K562 (cell line): ENCODE measurements at regions not wholly inside any gene's neighbourhood (a gene's known extent, or its start where the extent isn't known, plus 50 kb on each side); places are given as distances from the start of the nearest gene placed in this dataset.

Experiments
- ATAC-seq: fragments of 200-7000 bp; cut with Tn5 transposase; 3 replicates; pipeline ENCODE4 v1.9.1; 2020; ENCODE audit warnings: moderate library complexity
- BruUV-seq: library from RNA; stranded (reverse); fragments of 400-500 nt; replicated peaks from 2 replicates; lab custom pipeline; 2021; lab: Mats Ljungman, UMichigan
- CTCF ChIA-PET: fragments of 300-600 bp; formaldehyde crosslinking; extraction: SDS; loops from one replicate; lab custom pipeline; 2021; ENCODE audit warnings: low intra/inter-chr PET ratio; lab: Yijun Ruan, JAX
- POLR2A ChIA-PET: fragments of 300-600, 350-650 bp; sonication (Branson Sonifier 250); formaldehyde crosslinking; extraction: SDS; loops from one replicate; lab custom pipeline; 2021; ENCODE audit warnings: antibody characterized with exemption, inconsistent platforms; lab: Yijun Ruan, JAX
- DNase-seq, 4 experiments: peaks; one replicate each; pipeline versions ENCODE4 v3.0.0 to v3.0.0-alpha.2; 2011 to 2018; ENCODE audit warnings: low spot score in 3 of 4, mixed read lengths in 3 of 4; ENCODE audit errors: extremely low read depth in 1 of 4
- FAIRE-seq: peaks from 2 replicates; lab custom pipeline; 2011; peaks lifted over from hg19 to GRCh38; lab: Jason Lieb, UNC
- H2AFZ ChIP-seq: 2 replicates; pipeline ENCODE4 v1.6.0; 2011; ENCODE audit warnings: low read depth, low read length, control low read depth, inconsistent platforms
- H3K27ac ChIP-seq: fragments of 200-600 bp; 3 replicates; pipeline ENCODE4 v1.8.0; 2011; ENCODE audit warnings: low read depth, mild to moderate bottlenecking, control low read depth, inconsistent platforms, low read length, moderate library complexity, mixed read lengths; ENCODE audit errors: extremely low read depth
- H3K27me3 ChIP-seq, 2 experiments: fragments of 300-600 bp in 1 of 2; 2 replicates in 1 of 2; 3 replicates in 1 of 2; pipeline versions ENCODE4 v1.6.0 to v1.8.0; 2011; ENCODE audit warnings: inconsistent platforms in 2 of 2, low read length in 2 of 2, mild to moderate bottlenecking in 1 of 2, mixed read lengths in 1 of 2, moderate library complexity in 1 of 2; ENCODE audit not compliant: control insufficient read depth in 2 of 2, insufficient read depth in 2 of 2
- H3K36me3 ChIP-seq: fragments of 300-600 bp; 3 replicates; pipeline ENCODE4 v1.8.0; 2011; ENCODE audit warnings: mild to moderate bottlenecking, low read length, inconsistent platforms; ENCODE audit not compliant: control insufficient read depth, insufficient read depth
- H3K4me1 ChIP-seq, 2 experiments: fragments of 200-600 bp in 1 of 2; replicated peaks in 1 of 2; 2 replicates in 1 of 2; 3 replicates in 1 of 2; pipeline versions ENCODE4 v1.5.1 to v1.8.0; 2011; ENCODE audit warnings: inconsistent platforms in 2 of 2, low read length in 2 of 2, mild to moderate bottlenecking in 1 of 2, mixed read lengths in 1 of 2, moderate library complexity in 1 of 2; ENCODE audit not compliant: control insufficient read depth in 2 of 2, insufficient read depth in 2 of 2
- H3K4me2 ChIP-seq: 2 replicates; pipeline ENCODE4 v1.6.1; 2011; ENCODE audit warnings: low read length, control low read depth, inconsistent platforms, mixed read lengths; ENCODE audit not compliant: insufficient read depth
- H3K4me3 ChIP-seq: fragments of 200-600 bp; sonication (generic), shearing (Covaris generic); 2 replicates; pipeline ENCODE4 v1.5.1; 2016; ENCODE audit warnings: control low read depth, inconsistent platforms
- H3K79me2 ChIP-seq: fragments of 200-600 bp; 3 replicates; pipeline ENCODE4 v1.8.0; 2011; ENCODE audit warnings: low read length, inconsistent platforms; ENCODE audit not compliant: control insufficient read depth, insufficient read depth
- H3K9ac ChIP-seq, 2 experiments: 2 replicates each; pipeline versions ENCODE4 v1.6.0 to v1.6.1; 2011; ENCODE audit warnings: low read depth in 2 of 2, low read length in 2 of 2, control low read depth in 1 of 2, inconsistent platforms in 1 of 2, mild to moderate bottlenecking in 1 of 2, mixed read lengths in 1 of 2; ENCODE audit not compliant: insufficient read depth in 1 of 2
- H3K9me1 ChIP-seq: one replicate; pipeline ENCODE4 v1.6.0; 2011; ENCODE audit warnings: inconsistent platforms, mild to moderate bottlenecking, low read length, moderate library complexity; ENCODE audit not compliant: control insufficient read depth, insufficient read depth
- H3K9me3 ChIP-seq: replicated peaks from 2 replicates; pipeline ENCODE4 v1.5.1; 2011; ENCODE audit warnings: low read depth, low read length, inconsistent platforms; ENCODE audit not compliant: control insufficient read depth, insufficient read depth
- H4K20me1 ChIP-seq: replicated peaks from 2 replicates; pipeline ENCODE4 v1.6.1; 2011; ENCODE audit warnings: low read length, inconsistent platforms, mixed read lengths; ENCODE audit not compliant: control insufficient read depth, insufficient read depth
- ATF6 ChIP-seq: sonication (generic); formaldehyde crosslinking; IDR thresholded peaks from 2 replicates; pipeline ENCODE4 v1.4.0; 2020; ENCODE audit warnings: mild to moderate bottlenecking, missing genetic modification reagents
- COPS2 ChIP-seq: fragments of 450-650 bp; conservative IDR thresholded peaks from 2 replicates; pipeline ENCODE4 v1.6.1; 2016; ENCODE audit warnings: mild to moderate bottlenecking, moderate library complexity
- EP300 ChIP-seq: IDR thresholded peaks from 2 replicates; pipeline ENCODE4 v1.6.1; 2012; ENCODE audit warnings: low read length, improper control_type of control experiment
- HCFC1 ChIP-seq: IDR thresholded peaks from 2 replicates; pipeline ENCODE4 v1.6.1; 2012; ENCODE audit warnings: low read depth, low read length, improper control_type of control experiment
- HNRNPLL ChIP-seq: fragments of 200-400 bp; formaldehyde crosslinking; IDR thresholded peaks from 2 replicates; pipeline ENCODE4 v1.6.1; 2017; ENCODE audit warnings: low read length, low read depth, mild to moderate bottlenecking; ENCODE audit not compliant: poor library complexity, severe bottlenecking
- L3MBTL2 ChIP-seq: fragments of 450-650 bp; IDR thresholded peaks from 2 replicates; pipeline ENCODE4 v1.6.1; 2016; ENCODE audit warnings: mild to moderate bottlenecking, moderate library complexity
- MAZ ChIP-seq, 2 experiments: fragments of 450-650 bp in 1 of 2; sonication (generic) in 1 of 2; formaldehyde crosslinking; IDR thresholded peaks in 1 of 2; conservative IDR thresholded peaks in 1 of 2; 2 replicates each; pipeline versions ENCODE4 v1.4.0 to v1.5.0; 2020; ENCODE audit warnings: mild to moderate bottlenecking in 1 of 2, missing genetic modification reagents in 1 of 2
- RBM15 ChIP-seq: fragments of 200-400 bp; formaldehyde crosslinking; IDR thresholded peaks from 2 replicates; pipeline ENCODE4 v1.6.1; 2018; ENCODE audit warnings: mild to moderate bottlenecking, low read length, moderate library complexity; ENCODE audit not compliant: insufficient read depth
- SLC30A9 ChIP-seq: fragments of 250-450 bp; sonication (Bioruptor Pico); IDR thresholded peaks from 2 replicates; pipeline ENCODE4 v1.8.0; 2022; ENCODE audit warnings: mild to moderate bottlenecking, moderate library complexity
- SMARCA4 ChIP-seq: fragments of 450-650 bp; IDR thresholded peaks from 2 replicates; pipeline ENCODE4 v1.6.1; 2016
- WHSC1 ChIP-seq: IDR thresholded peaks from one replicate; pipeline ENCODE4 v1.6.1; 2012; ENCODE audit warnings: low read length, control low read depth, inconsistent platforms
- ZKSCAN3 ChIP-seq: fragments of 250-450 bp; sonication (Bioruptor Pico); IDR thresholded peaks from 2 replicates; pipeline ENCODE4 v1.4.0; 2020
- ZNF165 ChIP-seq: fragments of 250-450 bp; sonication (Bioruptor Pico); IDR thresholded peaks from 2 replicates; pipeline ENCODE4 v1.4.0; 2020; ENCODE audit warnings: borderline replicate concordance
- ZNF175 ChIP-seq: fragments of 200-800 bp; sonication (Bioruptor generic); IDR thresholded peaks from 2 replicates; pipeline ENCODE4 v1.6.1; 2016; ENCODE audit warnings: low read depth, mild to moderate bottlenecking, missing genetic modification characterization, missing compliant biosample characterization
- ZNF695 ChIP-seq: fragments of 450-650 bp; formaldehyde crosslinking; IDR thresholded peaks from 2 replicates; pipeline ENCODE4 v1.4.0; 2020; ENCODE audit warnings: mild to moderate bottlenecking, moderate library complexity
- WGBS: fragments of 100-300 bp; shearing (Covaris generic); methylation state at CpG from one replicate; pipeline ENCODE4 v1.1.6; 2016; ENCODE audit warnings: low coverage, mixed read lengths; ENCODE audit not compliant: insufficient coverage; ENCODE audit errors: missing lambda C conversion rate; 5-methylcytosine and 5-hydroxymethylcytosine counted together
- in situ Hi-C: fragments of 300-500 bp; cut with MboI; formaldehyde crosslinking; loops from 4 replicates; pipeline ENCODE4 v1.15.0; 2018; ENCODE audit warnings: inconsistent platforms, mixed read lengths
- intact Hi-C: fragments of 100-400 bp; cut with micrococcal nuclease; formaldehyde crosslinking; loops from 2 replicates; pipeline ENCODE4 v1.14.2; 2022

- Histone ChIP-seq H3K9me1 (no peaks in the 10 kb centered on the region), H3K36me3 (no peaks in the 10 kb centered on the region), H3K79me2 (no peaks in the 10 kb centered on the region), H3K4me3 (no peak overlapping the region), H3K27me3 (no peaks in the 10 kb centered on the region), H4K20me1 (no peaks in the 10 kb centered on the region), H3K4me1 (no peaks in the 10 kb centered on the region), H3K27ac (no peak overlapping the region), H3K4me2 (no peak overlapping the region), H3K9me3 (no peaks in the 10 kb centered on the region), H3K9ac (no peak overlapping the region), H2AFZ (no peak overlapping the region)
- ATAC-seq (no peak), FAIRE-seq (no peak), DNase-seq (no peak)
- in situ Hi-C loops, result no loop called here
- POLR2A ChIA-PET, result no interaction called here
- BruUV-seq, result no TSS peak
- intact Hi-C loops, result no loop called here
- CTCF ChIA-PET, result no interaction called here
- WGBS, result 0% methylated on average over 1 of the region's 1 CpG
- TF ChIP-seq RBM15, result no peak
- TF ChIP-seq ZNF695 (CRISPR knock-in tag), result no peak
- no peak for TF ChIP-seq SMARCA4
These were observed 58.4 kb upstream of the MARCHF11 start for GRCh38 chr5:16238018-16238417.

GRCh38 chr5:16234598-16234997 lies 55.0 kb upstream of the MARCHF11 start:
- in situ Hi-C loops, result no loop called here
- Histone ChIP-seq H3K79me2 (no peaks in the 10 kb centered on the region), H3K27me3 (no peaks in the 10 kb centered on the region), H3K4me2 (no peak overlapping the region), H3K9me1 (no peaks in the 10 kb centered on the region), H2AFZ (no peak overlapping the region), H4K20me1 (no peaks in the 10 kb centered on the region), H3K27ac (no peak overlapping the region), H3K36me3 (no peaks in the 10 kb centered on the region), H3K4me1 (no peaks in the 10 kb centered on the region), H3K9ac (no peak overlapping the region), H3K9me3 (no peaks in the 10 kb centered on the region), H3K4me3 (no peak overlapping the region)
- ATAC-seq (no peak), FAIRE-seq (no peak), DNase-seq (no peak)
- CTCF ChIA-PET, result no interaction called here
- POLR2A ChIA-PET, result no interaction called here
- no TSS peak for BruUV-seq
- intact Hi-C loops, result no loop called here
- WGBS, result under 1% methylated on average over 6 of the region's 6 CpGs
- no peak for TF ChIP-seq SLC30A9 (CRISPR knock-in tag)
- no peak for TF ChIP-seq ZNF175
- no peak for TF ChIP-seq HCFC1
- no peak for TF ChIP-seq WHSC1
- no peak for TF ChIP-seq MAZ (CRISPR knock-in tag; conservative IDR thresholded peaks at IDR 0.05 in 1 of 2, IDR thresholded peaks at IDR 0.05 in 1 of 2)
- TF ChIP-seq COPS2, result no peak
- no peak for TF ChIP-seq ATF6 (CRISPR knock-in tag)
- no peak for TF ChIP-seq HNRNPLL
- no peak for TF ChIP-seq L3MBTL2
- TF ChIP-seq ZKSCAN3, result no peak
- TF ChIP-seq SMARCA4, result no peak
- no peak for TF ChIP-seq EP300
- TF ChIP-seq ZNF165 (CRISPR knock-in tag), result no peak
